BLaER1 (cell line): ENCODE measurements at regions not wholly inside any gene's neighbourhood (a gene's known extent, or its start where the extent isn't known, plus 50 kb on each side); places are given as distances from the start of the nearest gene placed in this dataset.

ENCODE experiments used
- H3K27ac ChIP-seq: shearing (Covaris generic); formaldehyde crosslinking; 2 replicates; pipeline ENCODE4 v1.8.1; 2022
- H3K27me3 ChIP-seq: shearing (Covaris generic); formaldehyde crosslinking; 2 replicates; pipeline ENCODE4 v1.8.1; 2022
- H3K36me3 ChIP-seq: shearing (Covaris generic); formaldehyde crosslinking; 2 replicates; pipeline ENCODE4 v1.8.1; 2022
- H3K4me1 ChIP-seq: shearing (Covaris generic); formaldehyde crosslinking; 2 replicates; pipeline ENCODE4 v1.8.1; 2022
- H3K4me2 ChIP-seq: shearing (Covaris generic); formaldehyde crosslinking; 2 replicates; pipeline ENCODE4 v1.8.1; 2022
- H3K4me3 ChIP-seq: shearing (Covaris generic); formaldehyde crosslinking; 2 replicates; pipeline ENCODE4 v1.8.1; 2022
- H3K9ac ChIP-seq: shearing (Covaris generic); formaldehyde crosslinking; 2 replicates; pipeline ENCODE4 v1.8.1; 2022
- H3K9me3 ChIP-seq: shearing (Covaris generic); formaldehyde crosslinking; 2 replicates; pipeline ENCODE4 v1.8.1; 2022
- H4K20me1 ChIP-seq: shearing (Covaris generic); formaldehyde crosslinking; 2 replicates; pipeline ENCODE4 v1.8.1; 2022
- Cebpa-rat ChIP-seq: shearing (Covaris generic); IDR thresholded peaks from 2 replicates; pipeline ENCODE4 v1.8.1; 2022

DNA sequence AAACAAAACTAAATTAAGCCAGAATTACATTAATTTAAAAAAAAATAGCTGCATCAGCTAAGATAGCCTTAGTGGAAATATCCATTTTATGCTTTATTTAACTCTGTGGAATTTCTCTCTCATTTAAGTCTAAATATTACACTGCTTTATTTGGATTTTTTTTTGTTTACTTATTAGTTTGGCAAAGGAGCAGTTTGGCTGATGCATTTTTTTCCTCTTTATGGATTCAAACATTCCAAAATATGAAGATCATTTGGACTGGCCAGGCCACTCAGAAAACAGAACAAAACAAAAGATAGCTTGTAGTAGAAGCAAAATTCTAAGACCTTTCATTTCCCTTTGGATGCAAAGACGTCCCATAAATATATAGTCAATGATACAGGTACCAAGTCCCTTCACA, 707.3 kb upstream of the UBE2E2 start:
- Histone ChIP-seq H3K27ac (no peak overlapping the region), H3K4me1 (no peaks in the 10 kb centered on the region), H3K9ac (no peak overlapping the region), H3K4me3 (no peak overlapping the region), H3K9me3 (no peaks in the 10 kb centered on the region), H3K36me3 (no peaks in the 10 kb centered on the region), H3K27me3 (no peaks in the 10 kb centered on the region), H3K4me2 (no peak overlapping the region), H4K20me1 (no peaks in the 10 kb centered on the region)
- no peak for TF ChIP-seq Cebpa-rat

- Histone ChIP-seq H3K9me3 (no peaks in the 10 kb centered on the region), H3K9ac (no peak overlapping the region), H3K36me3 (no peaks in the 10 kb centered on the region), H3K4me2 (no peak overlapping the region), H4K20me1 (no peaks in the 10 kb centered on the region), H3K4me1 (no peaks in the 10 kb centered on the region), H3K27me3 (no peaks in the 10 kb centered on the region), H3K4me3 (no peak overlapping the region), H3K27ac (no peak overlapping the region)
- no peak for TF ChIP-seq Cebpa-rat
Measured at GRCh38 chr3:22496641-22497040, 706.5 kb upstream of the UBE2E2 start.

- Histone ChIP-seq H4K20me1 (no peaks in the 10 kb centered on the region), H3K4me2 (no peak overlapping the region), H3K27me3 (no peaks in the 10 kb centered on the region), H3K4me3 (no peak overlapping the region), H3K36me3 (no peaks in the 10 kb centered on the region), H3K9ac (no peak overlapping the region), H3K4me1 (no peaks in the 10 kb centered on the region), H3K9me3 (no peaks in the 10 kb centered on the region), H3K27ac (no peak overlapping the region)
- TF ChIP-seq Cebpa-rat, result no peak
Measured at GRCh38 chr3:22506871-22507270, 696.3 kb upstream of the UBE2E2 start.

DNA sequence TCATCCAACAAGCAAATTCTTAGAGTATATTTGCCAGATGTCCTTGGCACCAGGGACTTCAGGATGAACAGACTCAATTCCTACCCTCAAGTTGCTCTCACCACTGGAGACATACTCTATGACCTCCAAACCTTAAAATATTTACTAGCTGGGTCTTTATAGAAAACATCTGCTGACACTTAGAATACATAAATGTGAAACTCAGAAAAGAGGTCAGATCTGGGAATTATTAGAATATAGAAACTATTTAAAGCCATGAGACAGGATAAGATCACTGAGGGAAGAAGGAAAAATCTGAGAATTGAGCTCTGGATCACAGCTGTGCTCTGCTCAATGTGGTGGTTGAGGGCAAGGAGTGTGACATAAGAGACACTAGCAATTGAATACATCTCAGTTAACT, 695.4 kb upstream of the UBE2E2 start:
- no peaks in the 10 kb centered on the region for H3K27me3 ChIP-seq
- H3K9me3 ChIP-seq, result no peaks in the 10 kb centered on the region
- H3K4me1 ChIP-seq, result no peaks in the 10 kb centered on the region
- H3K36me3 ChIP-seq, result no peaks in the 10 kb centered on the region
- H3K4me2 ChIP-seq, result no peak overlapping the region
- no peak overlapping the region for H3K27ac ChIP-seq
- no peak overlapping the region for H3K4me3 ChIP-seq
- no peak for TF ChIP-seq Cebpa-rat
- H3K9ac ChIP-seq, result no peak overlapping the region
- no peaks in the 10 kb centered on the region for H4K20me1 ChIP-seq

DNA sequence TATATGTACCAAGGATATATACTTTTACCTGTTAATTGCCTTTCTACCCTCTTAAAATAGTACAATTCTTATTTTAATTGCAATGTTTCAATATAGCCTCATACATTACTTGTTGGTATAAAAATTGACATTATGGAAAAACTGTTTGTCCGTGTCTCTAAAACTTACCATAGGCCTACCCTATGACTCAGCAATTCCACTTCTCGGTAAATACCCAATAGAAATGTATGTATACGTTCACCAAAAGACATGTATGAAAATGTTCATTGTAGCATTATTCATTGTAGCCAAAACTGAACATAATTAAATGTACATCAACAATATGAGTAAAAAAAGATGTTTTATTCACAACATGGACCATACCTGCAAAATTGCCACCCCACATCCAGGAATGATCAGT, 679.2 kb upstream of the UBE2E2 start:
- H3K9me3 ChIP-seq, result no peaks in the 10 kb centered on the region
- H3K4me2 ChIP-seq, result no peak overlapping the region
- H3K4me1 ChIP-seq, result no peaks in the 10 kb centered on the region
- H4K20me1 ChIP-seq, result no peaks in the 10 kb centered on the region
- no peak overlapping the region for H3K9ac ChIP-seq
- no peak overlapping the region for H3K4me3 ChIP-seq
- H3K27me3 ChIP-seq, result no peaks in the 10 kb centered on the region
- no peak overlapping the region for H3K27ac ChIP-seq
- no peaks in the 10 kb centered on the region for H3K36me3 ChIP-seq
- no peak for TF ChIP-seq Cebpa-rat

DNA sequence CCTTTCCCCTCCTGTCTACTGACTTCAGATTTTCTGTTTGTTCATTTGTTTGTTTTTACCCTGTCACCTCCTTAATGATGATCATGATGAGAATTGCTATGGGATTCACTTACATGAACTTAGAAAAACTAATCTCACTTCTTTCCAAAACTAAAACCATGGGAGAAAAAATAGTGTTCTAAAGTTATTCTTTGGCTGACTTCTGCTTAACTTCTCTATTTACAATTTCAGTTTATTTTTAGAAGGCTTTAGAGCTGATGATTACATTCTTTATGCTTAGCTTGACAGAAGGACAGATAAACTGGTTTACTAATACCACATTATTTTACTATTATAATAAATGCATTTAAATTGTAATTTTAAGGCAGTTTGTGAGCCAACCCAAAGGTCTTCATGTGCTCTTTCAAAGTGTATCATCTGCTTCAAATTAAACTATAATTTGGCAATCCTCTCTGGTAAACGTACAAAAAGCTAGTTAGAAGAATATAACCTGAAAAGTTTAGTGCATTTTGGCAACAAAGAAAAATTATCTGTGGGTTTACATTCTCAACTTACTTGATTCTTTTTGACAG, 676.8 kb upstream of the UBE2E2 start:
- no peaks in the 10 kb centered on the region for H4K20me1 ChIP-seq
- H3K36me3 ChIP-seq, result no peaks in the 10 kb centered on the region
- H3K4me3 ChIP-seq, result no peak overlapping the region
- no peaks in the 10 kb centered on the region for H3K9me3 ChIP-seq
- no peaks in the 10 kb centered on the region for H3K27me3 ChIP-seq
- H3K4me1 ChIP-seq, result no peaks in the 10 kb centered on the region
- no peak overlapping the region for H3K9ac ChIP-seq
- no peak overlapping the region for H3K27ac ChIP-seq
- no peak for TF ChIP-seq Cebpa-rat
- no peak overlapping the region for H3K4me2 ChIP-seq

GRCh38 chr3:22536541-22536940, 666.6 kb upstream of the UBE2E2 start:
- no peak overlapping the region for H3K4me2 ChIP-seq
- H3K4me1 ChIP-seq, result no peaks in the 10 kb centered on the region
- H3K9me3 ChIP-seq, result no peaks in the 10 kb centered on the region
- no peaks in the 10 kb centered on the region for H3K27me3 ChIP-seq
- no peak for TF ChIP-seq Cebpa-rat
- no peak overlapping the region for H3K9ac ChIP-seq
- H3K36me3 ChIP-seq, result no peaks in the 10 kb centered on the region
- H3K4me3 ChIP-seq, result no peak overlapping the region
- H4K20me1 ChIP-seq, result no peaks in the 10 kb centered on the region
- H3K27ac ChIP-seq, result no peak overlapping the region

GRCh38 chr3:22537560-22537959, 665.6 kb upstream of the UBE2E2 start:
- Histone ChIP-seq H3K27ac (no peak overlapping the region), H3K9ac (no peak overlapping the region), H3K9me3 (no peaks in the 10 kb centered on the region), H3K36me3 (no peaks in the 10 kb centered on the region), H3K4me3 (no peak overlapping the region), H3K27me3 (no peaks in the 10 kb centered on the region), H4K20me1 (no peaks in the 10 kb centered on the region), H3K4me1 (no peaks in the 10 kb centered on the region), H3K4me2 (no peak overlapping the region)
- no peak for TF ChIP-seq Cebpa-rat

- Histone ChIP-seq H3K27ac (no peak overlapping the region), H4K20me1 (no peaks in the 10 kb centered on the region), H3K9me3 (peaks cover 4% of the 10 kb centered on the region; the same call in 1 of the 2 replicates), H3K4me3 (no peak overlapping the region), H3K4me2 (no peak overlapping the region), H3K4me1 (no peaks in the 10 kb centered on the region), H3K9ac (no peak overlapping the region), H3K36me3 (no peaks in the 10 kb centered on the region), H3K27me3 (no peaks in the 10 kb centered on the region)
- TF ChIP-seq Cebpa-rat, result no peak
Measured at GRCh38 chr3:22542311-22542710, 660.8 kb upstream of the UBE2E2 start.

GRCh38 chr3:22555753-22556435, 647.2 kb upstream of the UBE2E2 start:
- no peaks in the 10 kb centered on the region for H4K20me1 ChIP-seq
- H3K4me1 ChIP-seq, result no peaks in the 10 kb centered on the region
- no peak overlapping the region for H3K4me2 ChIP-seq
- H3K27ac ChIP-seq, result no peak overlapping the region
- no peaks in the 10 kb centered on the region for H3K9me3 ChIP-seq
- no peak for TF ChIP-seq Cebpa-rat
- no peaks in the 10 kb centered on the region for H3K27me3 ChIP-seq
- no peak overlapping the region for H3K4me3 ChIP-seq
- H3K36me3 ChIP-seq, result no peaks in the 10 kb centered on the region
- no peak overlapping the region for H3K9ac ChIP-seq

GRCh38 chr3:22565393-22565792, 637.7 kb upstream of the UBE2E2 start:
- H3K27ac ChIP-seq, result no peak overlapping the region
- no peak overlapping the region for H3K9ac ChIP-seq
- no peak overlapping the region for H3K4me2 ChIP-seq
- H3K9me3 ChIP-seq, result no peaks in the 10 kb centered on the region
- H3K27me3 ChIP-seq, result no peaks in the 10 kb centered on the region
- no peak overlapping the region for H3K4me3 ChIP-seq
- TF ChIP-seq Cebpa-rat, result no peak
- H3K36me3 ChIP-seq, result no peaks in the 10 kb centered on the region
- no peaks in the 10 kb centered on the region for H4K20me1 ChIP-seq
- H3K4me1 ChIP-seq, result no peaks in the 10 kb centered on the region
